Fibroblast of skin of back (primary cell): ENCODE measurements at regions not wholly inside any gene's neighbourhood (a gene's known extent, or its start where the extent isn't known, plus 50 kb on each side); places are given as distances from the start of the nearest gene placed in this dataset.
A peak's percentile ranks its signal among the peaks of the same experiment; 100 is the strongest.

Experiments used
- DNase-seq: peaks from one replicate; pipeline ENCODE4 v3.0.0-alpha.2; 2013

- DNase-seq: no peak
Measured at GRCh38 chrX:69226459-69227158, 61.4 kb upstream of the PJA1 start.

DNA sequence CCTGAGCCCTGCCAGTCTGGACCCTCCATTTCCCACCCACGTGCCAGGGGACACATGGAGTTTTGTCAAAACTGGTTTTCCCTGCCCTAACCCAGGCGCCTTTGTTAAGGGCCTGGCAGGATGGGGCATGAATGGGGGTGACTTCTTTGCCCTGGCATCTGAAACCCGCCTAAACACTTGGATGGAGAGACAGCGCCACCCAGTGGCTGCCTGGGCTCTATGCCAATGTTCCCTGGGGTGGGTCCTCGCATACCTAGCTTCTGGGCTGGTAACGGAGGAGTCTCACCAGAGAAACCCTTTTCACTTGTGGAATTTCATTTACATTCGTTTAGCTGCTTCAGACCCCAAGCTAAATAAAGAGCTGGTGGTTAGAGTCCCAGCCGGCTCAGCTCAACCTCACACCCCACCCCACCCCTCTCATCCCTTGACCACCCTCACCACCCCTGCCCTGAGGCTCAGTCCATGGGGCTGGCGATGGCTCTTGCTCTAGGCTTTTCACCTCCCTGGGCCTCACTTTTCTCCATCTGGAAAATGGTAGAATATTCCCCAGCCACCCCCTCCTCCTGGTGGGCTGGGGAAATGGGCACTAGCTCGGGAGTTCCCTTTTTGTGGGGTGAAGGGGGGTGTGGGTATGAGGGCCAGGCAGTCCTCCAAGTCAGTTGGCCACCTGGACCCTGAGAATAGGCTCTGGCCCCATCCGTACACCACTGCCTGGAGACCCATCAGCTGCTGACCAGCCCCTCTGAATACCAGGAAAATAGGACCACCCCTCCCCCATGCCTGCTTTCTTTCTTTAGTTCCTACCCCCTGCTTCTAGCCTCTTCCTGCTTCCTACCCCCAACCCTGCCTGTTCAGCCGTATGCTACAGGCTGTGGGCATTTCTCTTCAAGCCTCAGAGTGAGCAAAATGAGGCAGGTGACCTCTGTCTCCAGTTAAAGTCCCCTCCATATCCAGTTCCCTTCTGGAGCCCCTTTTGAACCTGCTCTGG, 57.1 kb upstream of the PJA1 start:
- DNase-seq: peak; percentile 51

DNA sequence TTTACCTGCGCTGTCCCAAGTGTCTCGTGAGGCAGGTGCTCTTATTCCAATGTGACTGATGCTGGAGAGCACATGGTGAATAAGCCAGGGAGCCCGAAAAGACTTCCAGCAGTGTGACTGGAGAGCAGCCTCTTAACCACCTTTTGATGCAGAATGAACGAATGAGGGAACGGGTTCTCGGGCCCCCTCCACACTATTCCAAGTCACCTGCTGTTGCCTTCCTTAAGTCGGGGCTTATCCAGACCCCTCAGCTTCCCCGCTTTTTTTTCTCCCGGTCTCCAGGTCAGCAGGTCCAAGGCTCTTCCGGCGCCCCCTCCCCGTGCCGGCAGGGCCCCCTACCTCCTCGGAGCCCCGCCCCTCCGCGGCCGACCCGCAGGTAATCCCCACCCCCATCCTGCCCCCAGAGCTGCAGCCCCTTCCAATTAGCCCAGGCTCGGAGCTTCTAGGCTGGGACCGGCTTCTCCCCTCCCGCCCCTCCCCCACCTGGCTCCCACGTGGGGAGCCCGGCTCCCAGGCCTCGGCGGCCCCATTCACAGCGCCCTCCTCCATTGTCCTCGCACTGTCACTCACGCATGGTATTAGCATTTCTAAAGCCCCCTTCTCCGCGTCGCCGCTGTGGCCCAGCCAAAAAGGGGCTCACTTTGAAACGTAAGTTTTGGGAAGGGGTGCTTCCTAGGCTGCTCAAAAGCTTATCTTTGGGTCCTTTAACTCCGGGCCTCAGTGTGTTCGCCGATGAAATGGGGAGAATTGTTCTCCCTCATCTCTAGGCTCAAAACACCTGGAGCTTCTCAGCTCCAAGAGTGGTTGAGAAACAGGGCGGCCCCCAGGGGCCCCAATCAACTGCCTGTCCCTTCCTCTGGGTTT, 56.2 kb upstream of the PJA1 start:
- no peak for DNase-seq

DNA sequence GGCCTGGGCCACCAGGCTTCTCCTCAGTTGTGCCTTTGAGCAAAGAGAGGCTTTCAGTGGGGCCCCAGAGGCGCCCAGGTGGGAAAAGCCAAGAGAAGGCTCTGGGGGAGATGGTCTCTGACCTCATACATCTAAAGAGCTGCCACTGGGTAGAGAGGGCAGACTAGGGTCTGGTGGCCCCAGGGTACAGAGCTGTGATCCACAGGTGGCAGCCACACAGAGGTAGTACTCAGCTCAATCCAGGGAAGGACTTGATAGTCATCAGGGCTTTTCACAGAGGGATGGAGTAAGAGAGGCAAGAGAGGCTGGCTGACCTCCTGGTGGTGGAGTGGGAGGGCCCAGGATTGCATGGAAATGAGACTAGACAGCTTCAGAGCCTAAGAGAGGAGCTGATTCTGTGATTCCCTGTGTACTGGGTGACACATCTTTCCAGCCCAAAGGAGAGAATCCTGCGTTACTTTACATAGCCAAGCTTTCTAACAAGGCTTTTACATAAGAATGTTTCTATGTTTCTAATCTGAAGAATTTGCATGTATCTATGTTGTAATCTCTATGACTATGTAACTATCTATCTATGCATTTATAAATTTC, 53.2 kb upstream of the PJA1 start:
- DNase-seq: no peak

- DNase-seq: no peak
Measured at GRCh38 chrX:69216911-69217310, 51.7 kb upstream of the PJA1 start.

DNA sequence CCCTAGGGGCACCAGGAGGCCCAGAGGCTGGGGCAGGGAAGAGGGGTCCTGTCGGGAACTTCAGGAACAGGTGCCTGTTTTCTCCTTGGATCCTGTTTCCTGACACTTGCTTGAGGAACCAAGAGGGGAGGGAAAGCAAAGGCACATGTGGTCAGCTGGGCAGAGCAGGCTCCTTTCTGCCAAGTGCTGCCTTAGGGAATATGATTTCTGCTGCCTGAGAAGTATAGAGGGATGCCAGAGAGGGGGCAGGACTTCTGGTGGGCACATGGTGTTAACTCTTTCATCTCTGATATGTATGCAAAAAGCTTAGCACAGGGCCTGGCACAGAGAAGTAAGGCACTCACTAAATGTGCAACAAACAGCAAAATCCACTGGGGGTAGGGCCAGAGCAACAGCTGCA, 51.2 kb upstream of the PJA1 start:
- no peak for DNase-seq

- DNase-seq: no peak
Measured at GRCh38 chrX:69215161-69215875, 50.1 kb upstream of the PJA1 start.
